ENCODE measurements at regions not wholly inside any gene's neighbourhood (a gene's known extent, or its start where the extent isn't known, plus 50 kb on each side); places are given as distances from the start of the nearest gene placed in this dataset.
"Not testable (repeated sequence)": the region's sequence is repeated elsewhere in the genome, so short reads cannot be mapped to it uniquely, and the experiment has no call there.

- no peak for DNase-seq
Measured at GRCh38 chr14:43360239-43360638, 1146.8 kb downstream of the FSCB start.

GRCh38 chr14:43359317-43359716, 1147.8 kb downstream of the FSCB start:
- DNase-seq = no peak

- no peak for DNase-seq
Measured at GRCh38 chr14:43356979-43357545, 1150.0 kb downstream of the FSCB start.

GRCh38 chr14:43356382-43356781, 1150.7 kb downstream of the FSCB start:
- no peak for DNase-seq

GRCh38 chr14:43341921-43342320, 1165.2 kb downstream of the FSCB start:
- no peak for DNase-seq

- DNase-seq = no peak
Measured at GRCh38 chr14:43338713-43339112, 1168.4 kb downstream of the FSCB start.

GRCh38 chr14:43336351-43336750, 1170.7 kb downstream of the FSCB start:
- no peak for DNase-seq

GRCh38 chr14:43326501-43327407, 1180.3 kb downstream of the FSCB start:
- DNase-seq = not testable (repeated sequence)

- DNase-seq = no peak
Measured at GRCh38 chr14:43316427-43316826, 1190.7 kb downstream of the FSCB start.

- DNase-seq = no peak
Measured at GRCh38 chr14:43313719-43314118, 1193.4 kb downstream of the FSCB start.

GRCh38 chr14:43308421-43309110, 1198.5 kb downstream of the FSCB start:
- DNase-seq = no peak

GRCh38 chr14:43307836-43308235, 1199.2 kb downstream of the FSCB start:
- DNase-seq = no peak

- DNase-seq = no peak
Measured at GRCh38 chr14:43306053-43306452, 1201.0 kb downstream of the FSCB start.

GRCh38 chr14:43297794-43298193, 1209.3 kb downstream of the FSCB start:
- DNase-seq = no peak

GRCh38 chr14:43296061-43296460, 1211.0 kb downstream of the FSCB start:
- not testable (repeated sequence) for DNase-seq

- no peak for DNase-seq
Measured at GRCh38 chr14:43285575-43285974, 1221.5 kb downstream of the FSCB start.

GRCh38 chr14:43260056-43260455, 1247.0 kb downstream of the FSCB start:
- no peak for DNase-seq

GRCh38 chr14:43258396-43258795, 1248.7 kb downstream of the FSCB start:
- DNase-seq = no peak

GRCh38 chr14:43256996-43257395, 1250.1 kb downstream of the FSCB start:
- DNase-seq = not testable (repeated sequence)

- DNase-seq = no peak
Measured at GRCh38 chr14:43252866-43253265, 1254.2 kb downstream of the FSCB start.

- no peak for DNase-seq
Measured at GRCh38 chr14:43249591-43249990, 1257.5 kb downstream of the FSCB start.

- DNase-seq = no peak
Measured at GRCh38 chr14:43249116-43249515, 1258.0 kb downstream of the FSCB start.

GRCh38 chr14:43247877-43248276, 1259.2 kb downstream of the FSCB start:
- DNase-seq = no peak

GRCh38 chr14:43244142-43244625, 1262.9 kb downstream of the FSCB start:
- DNase-seq = no peak

Measured in GF-D8 (cell line).